T-cell (primary cell): ENCODE measurements at regions not wholly inside any gene's neighbourhood (a gene's known extent, or its start where the extent isn't known, plus 50 kb on each side); places are given as distances from the start of the nearest gene placed in this dataset.

ENCODE experiments used
- ATAC-seq, 4 experiments: fragments of 200-7000 bp in 3 of 4; fragments of 150-1000 bp in 1 of 4; cut with Tn5 transposase; replicated peaks in 1 of 4; 1 replicate in 3 of 4; 2 replicates in 1 of 4; pipeline ENCODE4 v1.10.0; 2021; ENCODE audit warnings: moderate library complexity in 3 of 4, mild to moderate bottlenecking in 2 of 4, moderate number of reproducible peaks in 1 of 4
- CTCF ChIA-PET, 2 donors: fragments of 300-600 bp; sonication (Branson Sonifier 250); formaldehyde crosslinking; loops; one replicate each; lab custom pipeline; 2022; ENCODE audit warnings: antibody characterized with exemption in 2 of 2; lab: Charles Lee
- POLR2A ChIA-PET, 2 donors: fragments of 300-600 bp; sonication (Branson Sonifier 250); formaldehyde crosslinking; loops; one replicate each; lab custom pipeline; 2022; ENCODE audit warnings: antibody characterized with exemption in 2 of 2; lab: Charles Lee
- DNase-seq, 35 experiments: peaks; one replicate each; pipeline versions ENCODE4 v3.0.0 to v3.0.0-alpha.2; 2013 to 2023
- H3K27ac ChIP-seq: one replicate; pipeline ENCODE4 v1.5.1; 2013; ENCODE audit warnings: low read length
- H3K27me3 ChIP-seq, 2 experiments: replicated peaks in 1 of 2; 1 replicate in 1 of 2; 2 replicates in 1 of 2; pipeline versions ENCODE4 v1.6.1 to v1.7.0; 2013; ENCODE audit warnings: low read length in 1 of 2, mixed read lengths in 1 of 2; ENCODE audit not compliant: control insufficient read depth in 2 of 2, insufficient read depth in 2 of 2; ENCODE audit errors: extremely low read depth in 1 of 2
- H3K36me3 ChIP-seq, 2 donors: 1 replicate in 1 of 2; 2 replicates in 1 of 2; pipeline versions ENCODE4 v1.6.1 to v1.7.0; 2013; ENCODE audit warnings: low read length in 1 of 2; ENCODE audit not compliant: control insufficient read depth in 2 of 2, insufficient read depth in 1 of 2; ENCODE audit errors: extremely low read depth in 1 of 2
- H3K4me1 ChIP-seq, 2 experiments: 1 replicate in 1 of 2; 2 replicates in 1 of 2; pipeline versions ENCODE4 v1.6.1 to v1.7.0; 2013; ENCODE audit warnings: low read length in 2 of 2, mixed read lengths in 1 of 2; ENCODE audit not compliant: insufficient read depth in 2 of 2, control insufficient read depth in 1 of 2; ENCODE audit errors: extremely low read depth in 1 of 2
- H3K4me3 ChIP-seq, 2 donors: 1 replicate in 1 of 2; 2 replicates in 1 of 2; pipeline versions ENCODE4 v1.5.1 to v1.7.0; 2013; ENCODE audit warnings: mild to moderate bottlenecking in 2 of 2, low read length in 1 of 2, moderate library complexity in 1 of 2; ENCODE audit not compliant: control insufficient read depth in 1 of 2; ENCODE audit errors: extremely low read depth in 1 of 2
- H3K9me3 ChIP-seq: 2 replicates; pipeline ENCODE4 v1.7.0; 2013
- H3K27ac Mint-ChIP-seq, 2 donors: one replicate each; pipeline ENCODE4 v1.8.0; 2020 to 2021; ENCODE audit warnings: mild to moderate bottlenecking in 2 of 2, mixed read lengths in 2 of 2
- H3K27me3 Mint-ChIP-seq, 2 donors: one replicate each; pipeline ENCODE4 v1.8.0; 2021 to 2022; ENCODE audit warnings: mixed read lengths in 2 of 2
- H3K36me3 Mint-ChIP-seq: one replicate; pipeline ENCODE4 v1.8.0; 2021; ENCODE audit warnings: mixed read lengths
- H3K4me1 Mint-ChIP-seq, 3 donors: one replicate each; pipeline ENCODE4 v1.8.0; 2020 to 2022; ENCODE audit warnings: mixed read lengths in 3 of 3, mild to moderate bottlenecking in 1 of 3
- H3K4me3 Mint-ChIP-seq, 3 donors: one replicate each; pipeline ENCODE4 v1.8.0; 2020 to 2022; ENCODE audit warnings: mild to moderate bottlenecking in 3 of 3, mixed read lengths in 3 of 3, moderate library complexity in 3 of 3
- H3K9me3 Mint-ChIP-seq, 3 donors: one replicate each; pipeline ENCODE4 v1.8.0; 2020 to 2022; ENCODE audit warnings: mixed read lengths in 3 of 3
- WGBS: methylation state at CpG from one replicate; pipeline ENCODE4 v1.1.5; 2013; ENCODE audit warnings: missing lambda C conversion rate; ENCODE audit not compliant: insufficient coverage; 5-methylcytosine and 5-hydroxymethylcytosine counted together

- Histone ChIP-seq H3K4me1 (no peaks in the 10 kb centered on the region), H3K4me3 (no peak overlapping the region), H3K27me3 (no peaks in the 10 kb centered on the region), H3K9me3 (no peaks in the 10 kb centered on the region), H3K27ac (no peak overlapping the region), H3K36me3 (no peaks in the 10 kb centered on the region)
- H3K9me3 Mint-ChIP-seq, result peaks cover 0 to 6% (median 5%) of the 10 kb centered on the region in 3 donors
- no peak overlapping the region for H3K27ac Mint-ChIP-seq
- ATAC-seq, result no peak
- DNase-seq, result no peak
- no peak overlapping the region for H3K4me3 Mint-ChIP-seq
- WGBS, result no CpG with 5 or more reads among the region's 1 CpG
- ChIA-PET CTCF (no interaction called here), POLR2A (no interaction called here)
- no peaks in the 10 kb centered on the region for H3K36me3 Mint-ChIP-seq
- no peaks in the 10 kb centered on the region for H3K4me1 Mint-ChIP-seq
- H3K27me3 Mint-ChIP-seq, result no peaks in the 10 kb centered on the region
These were observed 420.2 kb downstream of the CDC14C start for GRCh38 chr7:49344556-49344955.

GRCh38 chr7:49346195-49346899 lies 422.0 kb downstream of the CDC14C start:
- no peak overlapping the region for H3K4me3 ChIP-seq
- no peaks in the 10 kb centered on the region for H3K27me3 ChIP-seq
- no peaks in the 10 kb centered on the region for H3K36me3 Mint-ChIP-seq
- H3K27ac Mint-ChIP-seq, result no peak overlapping the region
- no peaks in the 10 kb centered on the region for H3K9me3 ChIP-seq
- ATAC-seq (no peak), DNase-seq (no peak)
- ChIA-PET POLR2A (no interaction called here), CTCF (no interaction called here)
- H3K4me3 Mint-ChIP-seq, result no peak overlapping the region
- H3K36me3 ChIP-seq, result no peaks in the 10 kb centered on the region
- H3K4me1 Mint-ChIP-seq, result no peaks in the 10 kb centered on the region
- H3K27me3 Mint-ChIP-seq, result no peaks in the 10 kb centered on the region
- H3K27ac ChIP-seq, result no peak overlapping the region
- no peaks in the 10 kb centered on the region for H3K4me1 ChIP-seq
- 100% methylated on average over 1 of the region's 1 CpG for WGBS
- peaks cover 0 to 9% (median 5%) of the 10 kb centered on the region in 3 donors for H3K9me3 Mint-ChIP-seq

- Histone ChIP-seq H3K4me3 (no peak overlapping the region), H3K27me3 (no peaks in the 10 kb centered on the region), H3K9me3 (no peaks in the 10 kb centered on the region), H3K27ac (no peak overlapping the region), H3K4me1 (no peaks in the 10 kb centered on the region), H3K36me3 (no peaks in the 10 kb centered on the region)
- no CpG with 5 or more reads among the region's 2 CpGs for WGBS
- H3K27me3 Mint-ChIP-seq, result no peaks in the 10 kb centered on the region
- DNase-seq (no peak), ATAC-seq (no peak)
- H3K27ac Mint-ChIP-seq, result no peak overlapping the region
- no peaks in the 10 kb centered on the region for H3K36me3 Mint-ChIP-seq
- ChIA-PET CTCF (no interaction called here), POLR2A (no interaction called here)
- no peak overlapping the region for H3K4me3 Mint-ChIP-seq
- H3K9me3 Mint-ChIP-seq, result peaks cover 8 to 20% (median 11%) of the 10 kb centered on the region in 3 donors
- no peaks in the 10 kb centered on the region for H3K4me1 Mint-ChIP-seq
These were observed 406.4 kb upstream of the VWC2 start for GRCh38 chr7:49367072-49367471.

DNA sequence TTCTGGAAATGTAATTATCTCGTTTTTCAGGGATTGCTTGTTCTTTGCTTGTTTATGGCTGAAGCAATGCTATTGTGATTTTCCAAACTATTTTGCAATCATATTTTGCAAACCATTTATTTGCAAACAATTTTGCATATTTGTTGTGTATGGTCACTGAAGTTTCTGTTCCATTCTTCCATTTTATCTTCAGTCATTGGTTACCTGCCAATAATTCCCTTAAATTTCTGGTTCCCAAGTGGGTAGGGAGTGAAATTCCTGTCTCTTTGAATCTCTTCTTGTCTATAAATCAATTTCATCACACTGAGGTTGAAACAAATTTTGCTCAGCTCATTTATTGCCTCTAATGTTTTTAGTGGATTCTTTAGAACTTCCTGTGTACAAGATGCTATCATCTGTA lies 401.7 kb upstream of the VWC2 start:
- Histone ChIP-seq H3K4me1 (no peaks in the 10 kb centered on the region), H3K4me3 (no peak overlapping the region), H3K9me3 (no peaks in the 10 kb centered on the region), H3K36me3 (no peaks in the 10 kb centered on the region), H3K27ac (no peak overlapping the region), H3K27me3 (no peaks in the 10 kb centered on the region)
- no peaks in the 10 kb centered on the region for H3K27me3 Mint-ChIP-seq
- CTCF ChIA-PET, result no interaction called here
- POLR2A ChIA-PET, result no interaction called here
- no peaks in the 10 kb centered on the region for H3K4me1 Mint-ChIP-seq
- H3K27ac Mint-ChIP-seq, result no peak overlapping the region
- DNase-seq, result no peak
- no peak overlapping the region for H3K4me3 Mint-ChIP-seq
- H3K9me3 Mint-ChIP-seq, result peaks cover 6 to 17% (median 11%) of the 10 kb centered on the region in 3 donors
- ATAC-seq, result no peak
- H3K36me3 Mint-ChIP-seq, result no peaks in the 10 kb centered on the region
- WGBS, result no CpG with 5 or more reads among the region's 1 CpG

DNA sequence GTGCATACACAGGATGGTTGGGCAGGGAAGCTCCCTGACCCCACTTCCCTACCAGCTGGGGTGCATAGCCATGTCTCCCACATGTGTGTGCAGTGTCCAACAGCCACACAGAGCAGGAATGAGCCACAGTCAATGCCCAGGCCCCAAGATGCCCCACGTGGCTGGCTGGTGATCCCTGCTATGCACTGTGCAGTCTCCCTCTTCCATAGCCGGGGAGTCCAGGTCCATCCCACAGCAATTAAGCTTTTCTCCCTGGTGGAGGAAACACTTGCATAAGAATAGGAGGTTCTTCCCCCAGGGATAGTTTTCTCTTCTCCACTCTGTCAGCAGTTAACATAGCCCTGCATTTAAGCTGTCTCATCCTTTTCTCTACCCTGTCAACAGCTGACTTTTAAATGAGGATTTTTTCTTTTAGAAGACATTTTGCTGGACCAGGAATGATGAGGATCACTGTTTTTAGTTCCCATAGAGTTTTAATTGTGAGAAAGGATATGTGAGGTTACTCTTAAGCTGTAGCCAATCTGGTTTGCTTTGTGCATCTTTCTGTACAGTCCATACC lies 396.5 kb upstream of the VWC2 start:
- Mint-ChIP-seq H3K36me3 (no peaks in the 10 kb centered on the region), H3K27me3 (no peaks in the 10 kb centered on the region), H3K4me3 (no peak overlapping the region), H3K27ac (no peak overlapping the region), H3K4me1 (no peaks in the 10 kb centered on the region), H3K9me3 (peaks cover 3 to 19% (median 19%) of the 10 kb centered on the region in 3 donors)
- ChIA-PET CTCF (no interaction called here), POLR2A (no interaction called here)
- no CpG with 5 or more reads among the region's 2 CpGs for WGBS
- Histone ChIP-seq H3K27me3 (no peaks in the 10 kb centered on the region), H3K27ac (no peak overlapping the region), H3K4me3 (no peak overlapping the region), H3K4me1 (no peaks in the 10 kb centered on the region), H3K36me3 (no peaks in the 10 kb centered on the region), H3K9me3 (no peaks in the 10 kb centered on the region)
- DNase-seq (no peak), ATAC-seq (no peak)

- H3K9me3 ChIP-seq, result no peaks in the 10 kb centered on the region
- no peak overlapping the region for H3K27ac ChIP-seq
- Mint-ChIP-seq H3K4me1 (no peaks in the 10 kb centered on the region), H3K27ac (no peak overlapping the region), H3K36me3 (no peaks in the 10 kb centered on the region), H3K27me3 (no peaks in the 10 kb centered on the region), H3K9me3 (peaks cover 14 to 24% (median 15%) of the 10 kb centered on the region in 3 donors), H3K4me3 (no peak overlapping the region)
- CTCF ChIA-PET, result no interaction called here
- WGBS, result no CpG with 5 or more reads among the region's 1 CpG
- H3K36me3 ChIP-seq, result no peaks in the 10 kb centered on the region
- DNase-seq (no peak), ATAC-seq (no peak)
- POLR2A ChIA-PET, result interaction anchor here in 1 of 2 donors (1.0 kb wide), 1 partner anchor 20 kb away, joined by 3 read pairs; no protein-coding TSS in a partner anchor
- no peaks in the 10 kb centered on the region for H3K27me3 ChIP-seq
- no peaks in the 10 kb centered on the region for H3K4me1 ChIP-seq
- H3K4me3 ChIP-seq, result no peak overlapping the region
These were observed 386.6 kb upstream of the VWC2 start for GRCh38 chr7:49386792-49387191.
